HG03196 (cell line): ENCODE measurements at regions not wholly inside any gene's neighbourhood (a gene's known extent, or its start where the extent isn't known, plus 50 kb on each side); places are given as distances from the start of the nearest gene placed in this dataset.
"Not testable (repeated sequence)": the region's sequence is repeated elsewhere in the genome, so short reads cannot be mapped to it uniquely, and the experiment has no call there.

Source experiments
- ATAC-seq: cut with Tn5 transposase; IDR thresholded peaks from one replicate; pipeline ENCODE4 v1.9.1; 2021; ENCODE audit not compliant: unreplicated experiment

DNA sequence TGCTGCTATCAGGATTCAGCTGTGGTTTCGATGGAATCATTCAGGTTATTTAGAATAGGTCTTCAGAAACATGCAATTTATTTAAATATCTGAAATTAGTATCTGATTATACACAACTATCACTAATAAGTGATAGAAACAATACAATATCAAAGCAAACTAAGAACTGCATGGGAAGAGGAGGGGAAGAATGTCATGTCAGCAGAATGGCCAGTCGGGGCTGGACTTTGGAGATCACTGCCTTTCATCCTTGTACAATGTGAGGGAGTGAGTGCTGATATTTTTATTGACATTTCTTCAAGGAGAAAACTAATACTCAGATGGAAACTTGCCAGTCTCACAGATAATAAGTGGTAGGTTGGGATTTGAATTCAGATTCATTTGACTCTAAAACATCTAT, 224.0 kb upstream of the LINC00305 start:
- ATAC-seq: no peak

DNA sequence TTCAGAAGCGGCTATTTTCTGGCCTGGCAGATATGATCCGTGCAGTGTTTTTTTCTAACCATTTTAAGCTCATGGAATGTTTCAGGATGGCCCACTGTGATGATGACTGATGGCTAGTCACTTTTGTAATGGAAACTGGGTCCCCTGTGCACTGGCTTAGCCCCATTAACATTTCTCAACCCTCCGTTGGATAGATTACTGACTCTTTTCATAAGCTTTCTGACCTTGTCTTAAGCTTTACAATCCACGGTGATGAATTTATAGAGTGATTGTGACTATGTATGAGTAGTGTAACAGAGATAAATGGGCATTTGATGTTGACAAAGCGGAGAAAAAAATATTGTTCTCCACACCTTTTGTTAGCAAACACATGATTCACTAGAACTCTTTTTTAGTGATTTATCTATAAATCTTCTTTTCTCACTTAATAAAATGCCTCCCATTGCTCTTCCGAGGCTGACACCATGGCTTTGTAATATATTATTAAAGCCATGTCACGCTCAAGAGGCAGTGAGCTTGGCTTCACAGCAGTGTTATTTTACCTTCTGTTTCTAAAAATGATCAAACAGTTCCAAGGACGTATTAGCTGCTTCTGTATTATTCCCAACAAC, 221.0 kb upstream of the LINC00305 start:
- not testable (repeated sequence) for ATAC-seq

DNA sequence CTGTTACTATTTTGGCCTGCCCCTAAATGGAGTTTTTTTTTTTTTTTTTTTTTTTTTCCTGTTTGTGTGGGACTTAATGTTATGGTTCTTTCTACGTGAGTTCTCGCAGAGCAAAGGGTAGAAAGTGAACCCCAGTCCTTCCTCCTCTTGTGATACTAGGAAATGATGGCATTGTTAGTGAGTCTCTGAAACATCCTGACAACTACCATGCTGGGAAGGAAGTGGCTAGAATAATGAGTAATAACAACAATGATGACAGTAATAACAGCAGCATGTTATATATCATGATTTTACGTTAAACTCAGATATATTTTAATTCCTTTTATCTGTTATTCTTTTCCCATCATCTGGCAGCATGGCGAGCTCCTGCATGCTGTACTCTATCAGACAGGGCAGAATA, 216.2 kb upstream of the LINC00305 start:
- ATAC-seq: no peak

DNA sequence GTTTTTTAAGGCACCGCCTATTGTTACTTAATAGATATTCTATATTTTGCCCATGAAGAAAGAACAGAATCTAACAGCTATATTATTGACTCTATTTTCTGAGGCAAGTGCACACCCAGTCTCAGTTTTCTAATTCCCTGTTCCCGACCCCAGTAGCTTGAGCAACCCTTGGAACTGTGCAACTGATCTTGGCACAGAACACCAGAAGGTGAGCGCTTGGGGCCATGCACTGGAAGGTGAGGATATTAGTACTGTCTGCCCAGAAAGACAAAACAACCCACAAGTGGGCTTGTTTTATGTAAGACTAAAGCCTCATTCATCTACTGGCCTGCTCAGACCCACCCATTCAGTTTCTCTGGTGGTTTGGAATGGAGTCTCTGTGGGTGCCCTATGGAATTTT, 188.8 kb upstream of the LINC00305 start:
- no peak for ATAC-seq

DNA sequence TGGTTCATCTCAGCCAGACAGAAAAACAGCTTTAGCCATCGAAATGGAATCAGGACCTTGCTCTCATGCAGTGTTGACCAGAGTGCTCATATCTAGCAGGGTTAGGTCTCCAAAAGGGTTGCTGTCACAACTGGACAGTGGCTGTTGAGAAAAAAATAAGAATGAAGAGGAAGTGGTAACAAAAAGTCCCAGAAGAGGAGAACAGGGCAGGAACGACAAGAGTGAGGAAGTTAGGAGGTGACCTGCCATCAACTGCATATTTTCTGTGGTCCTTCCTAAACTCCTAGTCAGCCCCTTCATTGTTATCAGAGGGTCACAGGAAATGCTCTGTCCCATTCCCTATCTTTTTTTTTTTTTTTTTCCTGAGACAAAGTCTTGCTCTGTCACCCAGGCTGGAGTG, 188.1 kb upstream of the LINC00305 start:
- ATAC-seq: no peak

DNA sequence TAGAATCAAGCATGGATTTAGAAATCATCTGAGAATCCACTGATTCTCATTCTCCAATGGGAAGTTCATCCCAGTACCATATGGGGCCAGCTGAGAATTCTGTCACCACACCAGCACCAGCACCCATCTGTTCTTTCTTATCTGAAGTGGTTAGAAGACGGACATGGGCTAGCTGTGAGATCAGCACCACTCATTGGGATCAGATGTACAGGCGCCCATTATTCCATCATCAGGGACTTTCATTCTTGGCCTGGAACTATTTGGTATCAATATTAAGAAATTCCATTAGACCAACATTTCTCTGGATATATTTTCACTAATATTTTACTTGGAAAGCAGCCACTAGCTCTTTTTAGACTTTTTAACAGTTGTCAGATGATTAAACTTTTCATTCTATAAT, 185.9 kb upstream of the LINC00305 start:
- no peak for ATAC-seq

DNA sequence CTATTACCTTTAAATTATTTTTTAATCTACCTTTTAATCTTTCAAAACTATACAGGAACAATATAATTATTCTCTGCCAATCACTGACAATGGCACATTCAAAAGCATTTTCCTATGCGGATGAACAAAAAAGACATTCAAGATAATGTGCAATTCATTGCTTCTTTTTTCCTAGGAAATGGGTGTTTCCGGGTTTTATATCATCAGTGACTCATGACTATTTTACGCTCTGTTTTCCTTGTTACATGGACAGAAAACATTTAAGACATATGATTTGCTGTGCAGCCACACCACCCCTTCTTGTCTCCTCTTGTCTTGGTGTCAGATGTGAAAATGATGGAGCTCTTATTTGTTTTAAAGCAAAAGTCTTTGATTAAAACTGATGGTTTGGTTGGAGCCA, 184.7 kb upstream of the LINC00305 start:
- ATAC-seq: no peak

DNA sequence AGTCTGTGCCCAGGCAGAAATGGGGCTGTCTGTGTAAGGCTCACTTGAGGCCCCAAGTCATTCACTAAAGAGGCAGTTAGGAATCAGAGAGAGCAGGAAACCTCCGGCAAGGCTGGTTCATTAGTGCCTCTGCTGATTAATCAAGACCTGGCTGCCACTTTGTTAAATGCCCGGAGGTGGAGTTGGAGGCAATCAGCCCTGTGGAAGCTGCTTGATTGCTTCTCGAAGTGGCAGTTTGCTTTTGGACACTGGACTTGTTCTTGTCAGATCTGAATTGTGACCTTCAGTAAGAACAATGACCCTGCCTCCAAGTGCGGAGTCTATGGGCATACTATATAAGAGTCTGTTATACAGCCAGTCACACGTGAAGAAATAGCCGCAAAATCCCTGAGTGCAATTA, 183.9 kb upstream of the LINC00305 start:
- no peak for ATAC-seq

DNA sequence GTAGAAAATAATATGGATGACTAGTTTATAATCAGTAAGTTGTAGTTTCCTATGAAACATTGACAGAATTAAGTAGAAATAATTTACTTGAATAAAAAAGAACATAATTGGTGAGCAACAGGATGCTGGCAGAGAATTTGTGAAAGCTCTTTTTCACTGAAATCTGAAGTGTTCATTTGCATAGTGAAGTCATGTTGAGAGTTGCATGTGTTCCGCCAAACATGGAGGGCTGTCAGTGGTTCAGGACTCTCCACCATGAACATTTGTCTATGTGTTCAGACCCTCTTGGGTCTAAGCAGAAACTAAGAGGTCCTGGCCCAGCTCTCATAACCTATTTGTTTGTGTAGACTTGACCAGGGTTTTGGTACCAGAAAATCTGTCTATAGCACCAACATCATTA, 182.5 kb upstream of the LINC00305 start:
- no peak for ATAC-seq

DNA sequence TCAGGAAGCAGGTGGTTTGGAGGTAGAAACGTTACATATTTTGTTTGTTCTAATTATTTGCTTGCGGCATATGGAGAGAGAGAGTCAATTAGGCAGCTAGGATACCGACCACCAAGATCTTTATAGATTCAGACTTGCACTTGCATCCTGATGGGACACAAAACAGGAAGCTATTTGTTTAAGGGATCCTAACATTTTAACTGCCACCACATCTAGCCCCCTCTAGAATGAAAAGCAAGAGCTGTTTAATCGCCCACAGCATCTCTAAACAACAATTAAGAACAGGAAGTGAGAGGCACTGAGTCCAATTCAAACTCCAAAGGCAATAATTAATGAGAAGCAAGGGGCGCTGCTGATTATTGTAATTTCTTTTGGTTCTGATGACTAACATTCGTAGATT, 182.0 kb upstream of the LINC00305 start:
- no peak for ATAC-seq

DNA sequence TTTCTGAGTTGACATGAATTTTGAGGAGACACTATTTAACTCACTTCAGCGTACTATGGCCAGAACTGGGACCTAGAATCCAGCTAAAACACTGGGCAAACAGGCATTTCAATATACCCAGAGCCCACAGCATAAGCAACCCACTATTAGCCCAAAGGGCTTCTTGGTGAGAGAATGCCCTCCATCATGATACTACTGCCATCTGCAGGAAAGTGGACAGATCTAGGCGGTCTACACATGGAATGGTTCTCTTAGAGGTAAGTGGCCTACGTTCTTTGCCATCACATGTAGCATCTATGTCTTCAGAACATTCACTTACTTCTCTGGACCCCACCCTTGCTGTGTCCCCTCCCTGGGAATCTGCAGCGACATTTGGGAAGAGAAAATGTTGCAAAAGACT, 181.3 kb upstream of the LINC00305 start:
- no peak for ATAC-seq

DNA sequence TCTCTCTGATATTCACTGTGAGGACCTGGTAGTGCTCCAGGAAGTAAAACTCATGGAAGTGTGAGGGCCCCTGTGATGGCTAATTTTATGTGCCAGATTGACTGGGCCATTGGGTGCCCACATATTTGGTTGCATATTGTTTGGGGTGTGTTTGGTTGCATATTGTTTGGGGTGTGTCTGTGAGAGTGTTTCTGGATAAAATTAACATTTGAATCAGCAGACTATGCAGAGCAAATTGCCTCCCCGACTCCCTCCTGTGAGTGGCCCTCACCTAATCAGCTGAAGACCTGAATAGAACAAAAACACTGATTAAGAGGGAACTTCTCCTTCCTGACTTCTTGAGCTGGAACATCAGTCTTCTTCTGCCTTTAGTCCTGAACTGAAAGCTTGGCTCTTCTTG, 173.3 kb upstream of the LINC00305 start:
- ATAC-seq: no peak

DNA sequence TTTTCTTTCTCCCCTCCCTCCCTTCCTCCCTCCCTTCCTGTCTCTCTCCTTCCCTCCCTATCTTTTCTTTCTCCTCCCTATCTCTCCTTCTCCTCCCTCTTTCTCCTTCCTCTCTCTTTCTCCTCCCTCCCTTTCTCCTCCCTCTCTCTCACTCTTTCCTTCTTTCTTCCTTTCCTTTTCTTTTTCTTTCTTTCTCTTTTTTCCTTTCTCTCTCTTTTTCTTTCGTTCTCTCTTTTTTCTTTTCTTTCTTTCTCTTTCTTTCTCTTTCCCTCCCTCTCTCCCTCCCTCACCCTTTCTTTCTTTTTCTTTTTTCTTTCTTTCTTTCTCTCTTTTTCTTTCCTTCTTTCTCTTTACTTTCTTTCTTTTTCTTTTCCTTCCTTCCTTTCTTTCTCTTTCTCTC, 169.7 kb upstream of the LINC00305 start:
- ATAC-seq: no peak

DNA sequence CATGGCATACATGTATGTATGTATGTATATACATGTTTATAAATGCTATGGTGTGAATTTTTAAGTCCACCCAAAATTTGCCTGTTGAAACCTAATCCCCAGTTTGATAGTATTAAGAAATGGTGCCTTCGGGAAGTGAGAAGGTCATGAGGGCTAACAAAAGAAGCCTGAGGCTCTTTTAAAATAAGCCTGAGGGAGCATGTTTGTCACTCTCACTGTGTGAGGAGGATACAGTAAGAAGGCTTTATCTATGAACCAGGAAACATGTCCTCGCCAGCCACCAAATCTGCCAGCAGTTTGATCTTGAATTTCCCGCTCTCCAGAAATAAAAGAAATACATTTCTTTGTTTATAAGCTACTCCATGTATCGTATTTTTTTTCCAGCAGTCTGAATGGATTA, 163.0 kb upstream of the LINC00305 start:
- ATAC-seq: no peak

DNA sequence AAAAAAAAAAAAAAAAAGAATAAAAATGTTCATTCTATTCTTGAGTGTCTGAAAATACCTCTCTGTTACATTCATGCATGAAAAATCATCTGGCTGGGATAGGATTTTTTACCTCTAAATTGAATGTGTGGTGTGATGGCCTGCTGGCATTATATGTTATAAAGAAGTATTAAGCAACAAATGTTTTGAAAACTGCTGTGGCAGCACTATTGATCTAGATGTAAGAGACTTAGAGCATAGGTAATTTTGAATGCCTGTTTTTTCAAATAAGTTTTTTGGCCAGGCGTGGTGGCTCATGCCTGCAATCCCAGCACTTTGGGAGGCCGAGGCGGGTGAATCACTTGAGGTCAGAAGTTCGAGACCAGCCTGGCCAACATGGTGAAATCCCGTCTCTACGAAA, 147.0 kb upstream of the LINC00305 start:
- ATAC-seq: no peak

DNA sequence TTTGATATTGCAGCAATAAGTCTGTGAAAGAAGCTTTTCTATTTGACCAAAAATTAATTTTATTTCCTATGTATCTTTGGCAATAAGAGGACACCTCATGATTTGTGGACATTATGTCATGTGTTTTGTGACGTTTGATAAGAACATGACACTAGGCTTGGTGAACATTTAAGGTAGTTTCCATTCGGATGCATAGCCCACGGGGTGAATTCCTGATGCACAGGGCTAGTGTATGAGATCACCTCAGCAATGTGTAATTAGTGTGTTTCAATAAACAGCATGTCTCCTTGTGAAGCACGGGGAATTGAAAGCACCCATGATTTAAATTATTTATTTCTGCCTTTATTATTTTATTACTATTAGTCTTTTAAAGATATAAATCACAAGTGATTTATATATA, 146.1 kb upstream of the LINC00305 start:
- ATAC-seq: no peak

DNA sequence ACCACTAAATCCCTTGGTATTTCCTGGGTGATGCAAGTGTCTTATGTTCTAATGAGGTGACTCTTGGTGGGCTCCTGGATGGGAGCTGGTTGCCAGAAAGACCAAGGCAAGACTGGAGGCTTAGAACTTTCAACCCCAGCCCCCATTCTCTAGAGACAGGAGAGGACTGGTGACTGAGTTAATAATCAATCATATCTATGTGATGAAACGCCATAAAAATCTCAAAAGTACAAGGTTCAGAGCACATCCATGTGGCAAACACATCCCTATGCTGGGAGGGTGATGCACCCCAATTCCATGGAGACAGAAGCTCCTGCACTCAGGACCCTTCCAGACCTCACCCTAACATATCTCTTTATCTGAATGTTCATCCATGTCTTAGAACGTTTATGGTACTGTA, 139.5 kb upstream of the LINC00305 start:
- no peak for ATAC-seq

DNA sequence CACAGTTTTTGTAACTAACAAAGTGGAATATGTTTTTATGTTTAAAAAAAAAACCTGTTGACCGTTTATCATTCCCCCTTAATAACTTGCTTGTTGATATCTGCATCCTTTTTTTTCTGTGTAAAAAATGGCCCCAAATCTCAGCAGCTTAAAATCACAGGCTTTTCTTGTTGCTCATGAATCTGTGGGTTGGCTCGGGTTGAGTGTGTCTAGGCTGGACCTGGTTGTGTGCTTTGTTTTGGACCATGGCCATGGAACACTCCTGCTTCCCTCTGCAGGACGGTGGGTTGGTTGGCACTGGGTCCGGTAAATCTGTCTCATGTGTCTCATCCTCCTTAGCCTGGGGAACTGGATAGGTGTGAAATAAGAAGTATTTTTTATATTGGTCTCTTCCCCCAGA, 139.0 kb upstream of the LINC00305 start:
- ATAC-seq: no peak

DNA sequence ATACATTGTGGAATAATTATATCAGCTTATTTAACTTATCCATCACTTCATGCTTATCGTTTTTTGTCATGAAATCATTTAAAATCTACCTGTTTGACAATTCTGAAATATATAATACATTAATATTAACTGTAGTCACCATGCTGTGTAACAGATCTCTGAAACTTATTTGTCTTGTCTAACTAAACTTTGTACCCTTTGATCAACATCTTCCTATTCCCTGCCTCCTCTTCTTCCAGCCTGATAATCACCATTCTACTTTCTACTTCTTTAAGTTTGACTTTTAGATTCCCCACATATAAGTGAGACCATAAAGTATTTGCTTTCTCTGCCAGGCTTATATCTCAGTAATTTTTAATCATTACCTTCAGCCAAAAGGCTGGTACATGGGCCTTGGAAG, 134.2 kb upstream of the LINC00305 start:
- ATAC-seq: no peak

DNA sequence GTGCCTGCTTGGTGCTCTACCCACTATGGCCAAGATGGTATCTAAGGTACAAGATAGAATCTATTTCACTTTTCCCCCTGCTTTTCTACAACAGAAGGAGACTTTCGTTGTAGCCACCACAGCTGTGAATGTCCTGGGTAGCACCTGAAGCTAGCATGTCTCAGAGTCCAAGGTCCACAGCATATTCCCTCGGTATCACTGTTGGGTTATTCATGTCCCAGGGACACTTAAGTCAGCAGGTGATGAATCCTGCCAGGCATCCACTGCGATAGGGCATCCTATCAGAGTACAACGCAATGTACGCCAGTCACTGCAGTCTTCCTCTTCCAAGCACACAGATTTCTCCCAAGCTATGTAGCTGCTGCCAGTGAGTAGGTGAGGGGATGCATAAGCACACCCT, 129.1 kb upstream of the LINC00305 start:
- ATAC-seq: no peak

DNA sequence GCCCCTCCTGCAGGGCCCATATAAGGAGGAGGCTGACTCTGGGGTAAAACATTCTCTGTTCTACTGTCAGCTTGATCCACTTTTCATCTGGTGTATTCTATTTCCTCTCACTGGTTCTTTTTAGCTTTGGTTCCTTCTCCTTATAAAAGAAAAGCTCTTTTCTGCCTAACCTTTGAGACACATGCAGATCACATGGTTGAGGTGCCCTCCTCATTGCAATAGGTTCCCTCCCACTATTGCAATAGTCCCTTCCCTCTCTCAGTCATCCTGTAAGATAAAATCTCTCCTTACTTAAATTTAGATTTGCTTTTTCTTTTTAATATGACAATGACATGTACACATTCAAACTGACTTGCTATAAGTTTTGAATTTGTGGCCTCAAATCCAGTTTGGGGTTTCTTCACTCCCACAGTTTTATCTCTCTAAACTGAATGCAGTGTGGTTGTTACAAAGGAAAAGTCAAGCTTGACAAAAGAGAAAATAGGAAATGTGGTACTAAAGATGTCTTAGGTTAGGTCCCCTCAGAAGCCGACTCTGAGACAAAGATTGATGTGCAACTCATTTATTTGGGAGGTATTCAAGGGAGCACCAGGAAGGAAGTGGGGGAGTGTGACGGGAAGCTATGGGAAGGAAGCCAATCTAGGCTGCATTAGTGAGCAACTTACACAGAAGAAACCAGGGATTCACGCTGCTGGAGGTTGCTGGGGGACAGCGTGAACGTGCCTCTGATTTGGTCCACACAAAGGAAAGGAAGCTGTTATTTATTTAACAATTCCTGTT, 127.6 kb upstream of the LINC00305 start:
- ATAC-seq: no peak

DNA sequence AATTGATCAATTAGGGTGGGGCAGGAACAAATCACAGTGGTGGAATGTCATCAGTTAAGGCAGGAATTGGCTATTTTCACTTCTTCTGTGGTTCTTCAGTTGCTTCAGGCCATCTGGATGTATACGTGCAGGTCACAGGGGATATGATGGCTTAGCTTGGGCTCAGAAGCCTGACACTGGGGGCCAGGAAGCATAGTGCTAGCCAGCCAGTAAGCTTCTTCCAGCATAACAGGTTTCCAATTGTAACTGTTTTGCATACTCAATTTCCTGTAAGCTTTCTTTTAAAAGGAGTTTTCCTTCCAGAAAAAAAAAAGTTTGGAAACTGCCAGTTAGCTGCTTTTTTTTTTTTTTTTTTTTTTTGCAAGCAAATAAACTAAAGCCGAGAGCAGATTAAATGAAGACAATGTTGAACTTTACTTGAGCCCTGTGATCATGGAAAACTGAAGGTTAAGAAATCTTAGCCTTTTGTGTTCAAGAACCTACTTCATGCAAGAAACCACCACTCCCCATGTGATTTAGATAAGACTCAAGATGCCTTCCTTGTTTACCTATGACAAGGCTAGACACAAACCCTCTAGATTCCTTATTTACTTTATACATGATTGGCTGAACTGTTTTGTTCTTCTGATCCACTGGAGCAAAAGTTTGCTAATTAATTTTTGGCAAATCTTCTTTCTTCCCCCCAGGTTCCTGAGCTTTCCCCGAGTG, 126.9 kb upstream of the LINC00305 start:
- ATAC-seq: no peak
